GM21423 (cell line): ENCODE measurements at regions not wholly inside any gene's neighbourhood (a gene's known extent, or its start where the extent isn't known, plus 50 kb on each side); places are given as distances from the start of the nearest gene placed in this dataset.

ENCODE experiments used
- ATAC-seq: cut with Tn5 transposase; IDR thresholded peaks from one replicate; pipeline ENCODE4 v1.9.1; 2021; ENCODE audit warnings: mild to moderate bottlenecking, moderate library complexity; ENCODE audit not compliant: unreplicated experiment

GRCh38 chr6:87995461-87995860 is 52.2 kb upstream of the SPACA1 start:
- ATAC-seq = no peak

- no peak for ATAC-seq
Measured at GRCh38 chr6:87993356-87993755, 54.3 kb upstream of the SPACA1 start.

GRCh38 chr6:87990871-87991270 is 56.8 kb upstream of the SPACA1 start:
- no peak for ATAC-seq

- no peak for ATAC-seq
Measured at GRCh38 chr6:87982134-87982533, 65.5 kb upstream of the SPACA1 start.

- no peak for ATAC-seq
Measured at GRCh38 chr6:87979737-87980136, 67.9 kb upstream of the SPACA1 start.

- no peak for ATAC-seq
Measured at GRCh38 chr6:87976616-87977015, 71.0 kb upstream of the SPACA1 start.

- no peak for ATAC-seq
Measured at GRCh38 chr6:87975561-87975960, 72.1 kb upstream of the SPACA1 start.

- ATAC-seq = no peak
Measured at GRCh38 chr6:87972279-87972678, 75.4 kb upstream of the SPACA1 start.

GRCh38 chr6:87971605-87972262 is 75.9 kb upstream of the SPACA1 start:
- no peak for ATAC-seq

GRCh38 chr6:87968435-87969278 is 79.0 kb upstream of the SPACA1 start:
- no peak for ATAC-seq

GRCh38 chr6:87965806-87966205 is 81.8 kb upstream of the SPACA1 start:
- ATAC-seq = no peak

GRCh38 chr6:87959083-87959482 is 88.6 kb upstream of the SPACA1 start:
- no peak for ATAC-seq

- no peak for ATAC-seq
Measured at GRCh38 chr6:87951751-87952150, 95.9 kb upstream of the SPACA1 start.

GRCh38 chr6:87950614-87951013 is 97.0 kb upstream of the SPACA1 start:
- ATAC-seq = no peak

GRCh38 chr6:87949194-87949593 is 98.4 kb upstream of the SPACA1 start:
- no peak for ATAC-seq

- ATAC-seq = no peak
Measured at GRCh38 chr6:87946669-87947068, 101.0 kb upstream of the SPACA1 start.

GRCh38 chr6:87945966-87946365 is 101.7 kb upstream of the SPACA1 start:
- ATAC-seq = no peak

- no peak for ATAC-seq
Measured at GRCh38 chr6:87945181-87945580, 102.5 kb upstream of the SPACA1 start.

- ATAC-seq = no peak
Measured at GRCh38 chr6:87944541-87944954, 103.1 kb upstream of the SPACA1 start.

GRCh38 chr6:87943191-87943590 is 104.5 kb upstream of the SPACA1 start:
- ATAC-seq = no peak

GRCh38 chr6:87941556-87942358 is 105.9 kb upstream of the SPACA1 start:
- no peak for ATAC-seq

- no peak for ATAC-seq
Measured at GRCh38 chr6:87939776-87940175, 107.9 kb upstream of the SPACA1 start.
